Muscle of leg (tissue), 3 donors: ENCODE measurements at regions not wholly inside any gene's neighbourhood (a gene's known extent, or its start where the extent isn't known, plus 50 kb on each side); places are given as distances from the start of the nearest gene placed in this dataset.
A peak's percentile ranks its signal among the peaks of the same experiment; 100 is the strongest.

Source experiments
- DNase-seq: peaks from one replicate; pipeline ENCODE4 v3.0.0; 2013
- H3K27ac ChIP-seq: one replicate; pipeline ENCODE4 v1.5.1; 2013; ENCODE audit warnings: mild to moderate bottlenecking, low read length, control low read depth
- H3K27me3 ChIP-seq: one replicate; pipeline ENCODE4 v1.6.1; 2013; ENCODE audit warnings: low read length; ENCODE audit not compliant: control insufficient read depth, insufficient read depth
- H3K36me3 ChIP-seq: one replicate; pipeline ENCODE4 v1.6.1; 2013; ENCODE audit warnings: low read length; ENCODE audit not compliant: control insufficient read depth, insufficient read depth
- H3K4me1 ChIP-seq: one replicate; pipeline ENCODE4 v1.6.1; 2013; ENCODE audit warnings: low read length; ENCODE audit not compliant: control insufficient read depth, insufficient read depth
- H3K4me3 ChIP-seq: one replicate; pipeline ENCODE4 v1.5.1; 2013; ENCODE audit warnings: low read length, control low read depth
- H3K9me3 ChIP-seq: replicated peaks from 2 replicates; pipeline ENCODE4 v1.6.1; 2013; ENCODE audit warnings: low read depth, low read length; ENCODE audit not compliant: control insufficient read depth
- WGBS: methylation state at CpG from one replicate; pipeline ENCODE4 v1.1.5; 2013; ENCODE audit warnings: missing lambda C conversion rate; ENCODE audit not compliant: insufficient coverage; 5-methylcytosine and 5-hydroxymethylcytosine counted together

DNA sequence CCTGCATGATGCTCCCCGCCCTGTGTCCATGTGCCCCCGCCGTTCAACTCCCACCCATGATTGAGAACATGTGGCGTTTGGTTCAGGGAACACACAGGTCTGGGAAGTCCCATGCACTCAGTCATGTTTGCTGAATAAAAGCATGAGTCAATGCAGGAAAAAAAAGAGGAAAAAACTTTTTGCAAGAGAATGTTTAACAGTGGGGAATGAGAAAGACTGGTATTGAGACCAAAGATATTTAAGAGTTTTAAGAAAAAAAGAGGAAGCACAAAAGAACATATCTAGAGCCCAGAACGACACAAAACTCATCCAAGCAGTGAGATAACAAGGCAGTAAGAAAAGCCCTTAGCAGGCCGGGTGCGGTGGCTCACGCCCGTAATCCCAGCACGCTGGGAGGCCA lies 279.2 kb upstream of the THSD7B start:
- Histone ChIP-seq H3K9me3 (no peaks in the 10 kb centered on the region), H3K27ac (no peak overlapping the region), H3K4me3 (no peak overlapping the region), H3K27me3 (no peaks in the 10 kb centered on the region), H3K36me3 (no peaks in the 10 kb centered on the region), H3K4me1 (no peaks in the 10 kb centered on the region)
- WGBS = no CpG with 5 or more reads among the region's 10 CpGs
- DNase-seq = no peak

DNA sequence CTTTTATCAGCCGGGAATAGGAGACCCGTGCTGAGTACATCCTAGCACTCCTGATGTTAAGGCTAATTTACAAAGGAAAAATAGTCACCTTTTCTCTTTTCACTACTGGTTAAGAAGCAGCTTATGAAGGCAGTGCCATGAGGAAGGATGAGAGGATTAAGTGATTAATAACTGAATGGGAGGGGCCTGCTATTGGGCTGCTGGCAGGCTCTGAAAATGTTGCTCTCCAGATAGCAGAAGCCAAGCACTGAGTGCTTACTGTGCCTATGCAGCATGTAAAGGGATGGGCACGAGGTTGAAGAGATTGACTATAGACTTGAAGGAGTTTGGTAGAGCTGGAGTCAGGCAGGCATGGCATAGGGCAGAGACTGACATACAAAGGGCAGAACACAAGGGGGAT lies 282.4 kb upstream of the THSD7B start:
- WGBS = 86% methylated on average over 1 of the region's 3 CpGs
- no peaks in the 10 kb centered on the region for H3K27me3 ChIP-seq
- H3K36me3 ChIP-seq = no peaks in the 10 kb centered on the region
- H3K9me3 ChIP-seq = peaks cover 3% of the 10 kb centered on the region
- DNase-seq = no peak
- no peak overlapping the region for H3K27ac ChIP-seq
- no peak overlapping the region for H3K4me3 ChIP-seq
- no peaks in the 10 kb centered on the region for H3K4me1 ChIP-seq

DNA sequence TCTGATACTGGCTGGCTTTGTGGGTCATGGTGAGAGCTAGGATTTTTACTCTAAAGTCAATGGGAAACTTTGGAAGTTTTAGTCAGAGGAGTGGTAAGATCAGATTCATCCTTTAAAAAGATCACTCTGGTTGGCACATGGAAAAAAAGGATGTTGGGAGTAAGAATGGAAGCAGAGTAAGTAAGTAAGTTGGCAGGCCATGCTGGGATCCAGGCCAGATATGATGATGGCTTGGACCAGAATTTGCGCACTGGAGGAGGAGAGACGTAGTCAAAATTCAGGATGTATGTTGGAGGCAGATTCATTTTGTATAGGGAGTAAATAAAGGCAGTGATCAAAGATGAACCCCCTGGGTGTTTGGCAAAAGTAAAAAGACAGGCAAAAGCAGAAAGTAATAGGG lies 283.3 kb upstream of the THSD7B start:
- DNase-seq = no peak
- H3K36me3 ChIP-seq = no peaks in the 10 kb centered on the region
- H3K9me3 ChIP-seq = peaks cover 3% of the 10 kb centered on the region
- 71% methylated on average over 2 of the region's 2 CpGs for WGBS
- H3K4me1 ChIP-seq = no peaks in the 10 kb centered on the region
- no peak overlapping the region for H3K4me3 ChIP-seq
- no peaks in the 10 kb centered on the region for H3K27me3 ChIP-seq
- H3K27ac ChIP-seq = no peak overlapping the region

DNA sequence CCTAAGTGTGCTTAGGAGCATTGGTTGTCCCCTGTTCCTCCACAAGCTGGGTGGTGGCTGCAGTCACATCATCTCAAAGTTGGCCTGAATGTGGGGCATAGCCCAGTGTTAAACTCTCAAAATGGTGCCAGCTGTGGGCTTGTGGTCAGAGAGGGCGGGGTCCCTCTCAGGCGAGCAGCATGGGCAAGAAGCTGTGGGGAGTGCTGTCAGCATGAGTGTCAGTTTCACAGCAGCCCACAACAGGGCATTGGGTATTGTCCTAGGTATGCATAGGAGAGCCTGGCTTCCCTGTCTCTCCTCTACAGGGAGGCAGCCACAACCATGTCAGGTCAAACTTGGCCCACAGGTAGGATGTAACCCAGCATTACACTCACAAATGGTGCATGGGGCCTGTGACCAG lies 285.6 kb upstream of the THSD7B start:
- WGBS = 67% methylated on average over 1 of the region's 2 CpGs
- H3K27ac ChIP-seq = no peak overlapping the region
- DNase-seq = no peak
- H3K4me1 ChIP-seq = no peaks in the 10 kb centered on the region
- H3K9me3 ChIP-seq = peaks cover 3% of the 10 kb centered on the region
- H3K36me3 ChIP-seq = no peaks in the 10 kb centered on the region
- H3K27me3 ChIP-seq = no peaks in the 10 kb centered on the region
- H3K4me3 ChIP-seq = no peak overlapping the region

DNA sequence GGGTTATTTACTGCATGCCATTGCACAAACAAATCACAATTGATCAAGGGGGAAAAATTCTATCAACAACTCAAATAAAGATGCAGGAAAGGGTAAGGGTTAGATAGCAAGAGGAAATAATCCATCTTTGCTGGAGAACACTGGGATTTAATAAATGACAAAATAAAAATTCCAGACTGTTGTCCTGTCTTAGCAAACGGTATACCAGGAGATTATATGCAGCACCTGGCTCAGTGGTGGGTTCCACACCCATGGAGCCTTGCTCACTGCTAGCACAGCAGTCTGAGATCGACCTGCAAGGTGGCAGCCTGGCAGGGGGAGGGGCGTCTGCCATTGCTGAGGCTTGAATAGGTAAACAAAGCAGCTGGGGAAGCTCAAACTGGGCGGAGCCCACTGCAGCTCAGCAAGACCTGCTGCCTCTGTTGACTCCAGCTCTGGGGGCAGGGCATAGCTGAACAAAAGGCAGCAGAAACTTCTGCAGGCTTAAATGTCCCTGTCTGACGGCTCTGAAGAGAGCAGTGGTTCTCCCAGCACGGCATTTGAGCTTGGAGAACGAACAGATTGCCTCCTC lies 296.5 kb upstream of the THSD7B start:
- no peak overlapping the region for H3K27ac ChIP-seq
- H3K27me3 ChIP-seq = no peaks in the 10 kb centered on the region
- H3K4me1 ChIP-seq = no peaks in the 10 kb centered on the region
- no peaks in the 10 kb centered on the region for H3K36me3 ChIP-seq
- 60% methylated on average over 6 of the region's 7 CpGs for WGBS
- DNase-seq = no peak
- H3K4me3 ChIP-seq = no peak overlapping the region
- no peaks in the 10 kb centered on the region for H3K9me3 ChIP-seq

DNA sequence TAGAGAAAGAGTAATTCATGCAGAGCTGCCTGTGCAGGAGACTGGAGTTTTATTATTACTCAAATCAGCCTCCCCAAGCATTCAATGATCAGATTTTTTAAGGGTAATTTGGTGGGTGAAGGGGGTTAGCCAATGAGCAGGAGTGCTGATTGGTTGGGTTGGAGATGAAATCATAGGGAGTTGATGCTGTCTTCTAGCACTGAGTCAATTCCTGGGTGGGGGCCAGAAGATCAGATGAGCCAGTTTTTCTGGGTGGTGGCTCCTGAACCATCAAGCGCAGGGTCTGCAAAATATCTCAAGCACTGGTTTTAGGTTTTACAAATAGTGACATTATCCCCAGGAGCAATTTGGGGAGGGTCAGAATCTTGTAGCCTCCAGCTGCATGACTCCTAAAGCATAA lies 312.8 kb upstream of the THSD7B start:
- WGBS = no CpG with 5 or more reads among the region's 1 CpG
- DNase-seq = peak; percentile 51
- H3K36me3 ChIP-seq = no peaks in the 10 kb centered on the region
- H3K27ac ChIP-seq = no peak overlapping the region
- peaks cover 5% of the 10 kb centered on the region for H3K27me3 ChIP-seq
- H3K4me3 ChIP-seq = no peak overlapping the region
- no peaks in the 10 kb centered on the region for H3K4me1 ChIP-seq
- no peaks in the 10 kb centered on the region for H3K9me3 ChIP-seq

DNA sequence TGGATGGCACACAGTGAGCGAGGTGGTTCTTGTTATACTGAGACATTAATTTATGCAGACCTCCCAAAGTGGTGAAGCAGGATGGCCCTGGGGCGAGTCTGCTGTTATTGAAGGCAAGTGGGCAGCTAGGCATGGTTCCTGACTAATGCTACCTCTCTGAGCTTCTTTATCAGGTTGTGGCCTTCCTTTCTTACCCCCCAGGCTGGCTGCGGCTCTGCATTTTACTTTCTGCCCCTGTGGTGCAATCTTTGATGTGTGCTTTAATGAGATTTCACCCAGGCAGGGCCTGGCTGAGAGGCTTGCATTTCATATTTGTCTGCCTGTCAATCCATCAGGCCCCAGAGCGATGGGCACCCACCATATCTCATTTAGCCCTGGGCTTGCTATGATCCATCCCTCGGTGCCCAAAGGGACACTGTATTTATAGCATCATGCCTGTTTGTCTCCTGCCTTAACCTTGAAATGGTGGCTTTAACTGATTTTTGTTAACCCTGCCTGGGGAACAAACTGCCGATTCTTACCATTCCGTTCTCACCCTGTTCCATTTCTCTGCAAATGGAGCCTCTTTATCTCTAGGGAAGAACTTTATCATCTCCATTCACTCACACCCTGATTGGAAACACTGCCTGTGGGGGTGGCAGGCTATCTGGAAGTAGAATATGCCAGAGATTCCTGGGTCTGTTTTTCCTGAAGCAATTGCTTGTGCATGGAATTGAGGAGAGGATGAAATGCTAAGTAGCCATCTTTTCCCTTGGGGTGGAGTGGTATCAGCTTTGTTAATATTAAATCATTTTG lies 316.2 kb upstream of the THSD7B start:
- WGBS = 73% methylated on average over 3 of the region's 7 CpGs
- Histone ChIP-seq H3K27me3 (peaks cover 3% of the 10 kb centered on the region), H3K27ac (no peak overlapping the region), H3K36me3 (no peaks in the 10 kb centered on the region), H3K4me1 (no peaks in the 10 kb centered on the region), H3K4me3 (no peak overlapping the region), H3K9me3 (no peaks in the 10 kb centered on the region)
- DNase-seq = no peak

DNA sequence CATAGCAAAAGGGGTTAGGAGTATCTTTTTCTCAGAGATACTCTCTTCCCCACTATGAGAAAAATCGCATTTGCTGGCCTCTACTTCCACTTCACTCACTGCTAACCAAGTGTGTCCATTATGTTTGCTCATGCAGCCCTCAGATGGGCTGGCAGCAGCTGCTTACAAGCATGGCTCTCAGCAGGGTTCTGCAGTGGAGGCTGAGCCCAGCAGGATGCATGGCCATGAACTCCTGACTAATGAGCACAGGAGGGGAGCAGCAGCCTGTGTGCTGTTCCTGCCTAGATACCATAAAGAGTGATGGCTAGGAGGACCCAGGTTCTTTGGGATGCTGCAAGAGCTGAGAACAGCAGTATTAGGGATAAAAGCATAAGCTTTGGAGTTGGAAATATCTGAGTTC lies 316.9 kb upstream of the THSD7B start:
- H3K36me3 ChIP-seq = no peaks in the 10 kb centered on the region
- H3K4me3 ChIP-seq = no peak overlapping the region
- no peak overlapping the region for H3K27ac ChIP-seq
- no CpG with 5 or more reads among the region's 1 CpG for WGBS
- H3K4me1 ChIP-seq = no peaks in the 10 kb centered on the region
- no peaks in the 10 kb centered on the region for H3K9me3 ChIP-seq
- peaks cover 3% of the 10 kb centered on the region for H3K27me3 ChIP-seq
- no peak for DNase-seq

DNA sequence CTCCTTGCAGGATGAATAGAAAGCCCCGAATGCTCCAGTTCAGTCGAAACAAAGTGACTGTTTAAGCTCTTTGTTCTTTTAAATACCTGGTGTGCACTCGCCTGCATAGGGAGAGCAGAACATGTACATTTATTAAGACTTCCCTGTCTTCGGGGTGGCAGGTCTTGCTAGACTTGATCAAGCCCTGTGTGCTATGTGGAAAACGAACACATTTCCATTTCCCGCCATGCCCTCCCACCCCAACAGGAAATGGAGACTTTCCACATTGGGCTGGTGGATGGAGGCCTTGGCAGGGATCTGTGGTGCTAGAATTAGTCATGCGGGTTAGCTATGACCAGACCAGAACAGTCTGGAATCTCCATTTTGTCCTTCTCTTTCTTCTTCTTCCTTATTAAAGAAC lies 321.0 kb upstream of the THSD7B start:
- Histone ChIP-seq H3K36me3 (no peaks in the 10 kb centered on the region), H3K27me3 (peaks cover 6% of the 10 kb centered on the region), H3K27ac (no peak overlapping the region), H3K4me1 (peaks cover under 1% of the 10 kb centered on the region), H3K4me3 (no peak overlapping the region), H3K9me3 (no peaks in the 10 kb centered on the region)
- peak; percentile 32 for DNase-seq
- 75% methylated on average over 2 of the region's 7 CpGs for WGBS

DNA sequence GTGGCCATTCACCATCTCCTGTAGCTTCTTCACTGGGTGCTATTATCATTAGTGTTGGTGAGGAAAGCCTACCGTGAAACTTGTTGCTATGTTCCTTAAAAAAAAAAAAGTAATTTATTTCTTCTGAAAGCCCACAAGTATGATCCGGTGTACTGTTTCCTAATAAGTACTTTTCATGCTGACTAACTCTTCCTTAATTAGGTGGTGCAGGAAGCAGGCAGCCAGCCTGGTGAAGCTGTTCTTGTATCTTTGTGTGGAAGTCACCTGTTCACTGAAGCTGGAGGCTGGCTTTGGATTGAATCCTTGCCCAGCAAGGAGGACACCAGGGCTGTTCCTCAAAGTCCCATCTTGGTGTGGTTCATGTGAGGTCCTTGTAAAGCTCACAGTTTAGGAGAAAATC lies 321.7 kb upstream of the THSD7B start:
- Histone ChIP-seq H3K9me3 (no peaks in the 10 kb centered on the region), H3K4me1 (peaks cover 6% of the 10 kb centered on the region), H3K36me3 (no peaks in the 10 kb centered on the region), H3K27me3 (peaks cover 6% of the 10 kb centered on the region), H3K4me3 (no peak overlapping the region), H3K27ac (no peak overlapping the region)
- WGBS = no CpG with 5 or more reads among the region's 2 CpGs
- no peak for DNase-seq
